Immature natural killer cell (primary cell): ENCODE measurements at regions not wholly inside any gene's neighbourhood (a gene's known extent, or its start where the extent isn't known, plus 50 kb on each side); places are given as distances from the start of the nearest gene placed in this dataset.

Source experiments
- DNase-seq, 3 donors: peaks; one replicate each; pipeline ENCODE4 v3.0.0; 2022; ENCODE audit warnings: mixed read lengths in 1 of 3
- H3K27ac Mint-ChIP-seq, 6 donors: one replicate each; pipeline ENCODE4 v1.8.0; 2020; ENCODE audit warnings: mixed read lengths in 6 of 6, mild to moderate bottlenecking in 5 of 6, inconsistent platforms in 4 of 6, moderate library complexity in 3 of 6
- H3K27me3 Mint-ChIP-seq, 3 donors: one replicate each; pipeline ENCODE4 v1.8.0; 2020 to 2021; ENCODE audit warnings: low read depth in 3 of 3, mild to moderate bottlenecking in 3 of 3, mixed read lengths in 3 of 3, moderate library complexity in 3 of 3, inconsistent platforms in 1 of 3
- H3K36me3 Mint-ChIP-seq, 3 donors: one replicate each; pipeline ENCODE4 v1.8.0; 2020; ENCODE audit warnings: mixed read lengths in 3 of 3, inconsistent platforms in 2 of 3, mild to moderate bottlenecking in 2 of 3
- H3K4me1 Mint-ChIP-seq, 2 donors: one replicate each; pipeline ENCODE4 v1.8.0; 2020; ENCODE audit warnings: inconsistent platforms in 2 of 2, mild to moderate bottlenecking in 2 of 2, mixed read lengths in 2 of 2, moderate library complexity in 1 of 2
- H3K4me3 Mint-ChIP-seq, 5 donors: one replicate each; pipeline ENCODE4 v1.8.0; 2020; ENCODE audit warnings: mild to moderate bottlenecking in 5 of 5, mixed read lengths in 5 of 5, inconsistent platforms in 3 of 5, moderate library complexity in 3 of 5
- H3K9me3 Mint-ChIP-seq, 6 donors: one replicate each; pipeline ENCODE4 v1.8.0; 2020; ENCODE audit warnings: mild to moderate bottlenecking in 6 of 6, mixed read lengths in 6 of 6, inconsistent platforms in 4 of 6, moderate library complexity in 3 of 6

DNA sequence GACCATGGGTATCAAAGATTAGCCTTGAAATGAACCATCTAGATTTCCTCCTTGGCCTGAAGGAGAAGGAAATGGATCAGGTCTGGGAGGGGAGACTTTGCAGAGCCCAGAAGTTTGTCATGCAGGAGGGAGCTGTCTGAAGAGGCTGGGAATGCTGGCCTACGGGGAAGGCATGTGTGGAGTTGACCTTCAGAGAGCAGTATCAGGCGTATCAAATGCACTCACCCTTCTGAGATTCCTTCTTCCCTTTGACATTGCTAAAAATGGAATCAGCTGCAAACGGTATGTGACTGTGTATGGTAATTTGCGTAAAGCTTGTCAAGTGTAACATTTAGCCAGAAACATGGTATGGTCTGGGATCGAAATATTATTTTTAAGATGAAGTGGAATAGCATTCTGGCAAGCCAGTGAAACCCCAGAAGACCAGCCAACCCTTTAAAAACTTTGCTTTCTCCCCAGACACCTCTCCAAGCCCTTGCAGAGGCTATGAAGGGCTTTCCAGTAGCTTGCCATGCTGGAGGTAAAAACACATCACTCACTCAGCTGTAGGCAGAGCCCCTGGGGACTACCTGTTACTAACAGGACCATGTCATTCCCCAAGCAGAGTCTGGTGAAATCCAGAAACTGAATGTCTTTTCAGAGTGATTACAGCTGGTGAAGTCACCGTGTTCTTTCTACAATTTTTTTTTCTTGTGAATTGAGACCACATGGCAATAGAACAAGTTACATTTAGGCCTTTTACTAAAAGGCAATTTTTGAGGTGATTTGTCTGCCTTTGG lies 174.7 kb upstream of the SLC24A5 start:
- Mint-ChIP-seq H3K27ac (no peak overlapping the region), H3K36me3 (no peaks in the 10 kb centered on the region), H3K9me3 (peaks cover 0 to 11% (median 1%) of the 10 kb centered on the region in 6 donors), H3K4me1 (no peaks in the 10 kb centered on the region), H3K4me3 (no peak overlapping the region), H3K27me3 (no peaks in the 10 kb centered on the region)
- no peak for DNase-seq

DNA sequence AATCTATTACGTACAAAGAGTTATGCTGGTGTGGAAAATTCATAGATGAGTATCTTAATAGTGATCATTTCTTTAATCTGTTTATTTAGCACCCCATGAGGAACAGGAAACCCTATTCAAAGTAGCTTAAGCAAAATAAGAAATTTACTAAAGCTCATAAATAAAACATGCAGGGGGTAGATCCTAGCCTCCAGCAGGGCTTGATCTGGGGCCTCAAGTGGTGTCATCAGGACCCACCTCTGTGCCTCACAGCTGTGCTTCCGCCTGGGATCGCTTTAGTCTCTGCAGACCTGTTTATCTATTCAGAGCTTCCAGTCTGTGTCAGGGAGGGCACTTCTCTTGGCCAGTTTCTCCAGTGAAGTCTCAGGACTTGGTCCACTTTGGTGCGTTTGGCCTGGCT lies 171.0 kb upstream of the SLC24A5 start:
- Mint-ChIP-seq H3K36me3 (no peaks in the 10 kb centered on the region), H3K4me1 (no peaks in the 10 kb centered on the region), H3K27me3 (no peaks in the 10 kb centered on the region), H3K27ac (no peak overlapping the region), H3K4me3 (no peak overlapping the region), H3K9me3 (peaks cover 0 to 6% (median 3%) of the 10 kb centered on the region in 6 donors)
- DNase-seq: no peak

DNA sequence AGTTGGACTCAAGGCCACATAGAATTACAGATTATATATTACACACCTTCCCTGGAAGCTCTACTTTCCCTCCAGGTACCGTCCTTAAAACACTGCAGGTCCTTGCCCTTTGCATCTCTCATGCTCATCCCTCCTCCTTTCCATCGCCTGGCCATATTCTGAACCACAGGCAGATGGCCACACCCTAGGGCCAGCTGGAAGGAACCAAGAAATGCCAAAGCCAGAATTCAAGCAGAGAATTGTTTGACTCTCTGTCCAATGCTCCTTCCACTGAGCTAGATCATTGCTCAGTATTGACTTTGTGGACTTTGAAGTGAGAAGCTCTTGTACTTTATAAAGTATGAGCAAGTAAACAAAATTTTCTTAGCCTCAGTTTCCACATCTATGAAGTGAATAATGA lies 170.3 kb upstream of the SLC24A5 start:
- H3K27ac Mint-ChIP-seq: no peak overlapping the region
- no peaks in the 10 kb centered on the region for H3K4me1 Mint-ChIP-seq

DNA sequence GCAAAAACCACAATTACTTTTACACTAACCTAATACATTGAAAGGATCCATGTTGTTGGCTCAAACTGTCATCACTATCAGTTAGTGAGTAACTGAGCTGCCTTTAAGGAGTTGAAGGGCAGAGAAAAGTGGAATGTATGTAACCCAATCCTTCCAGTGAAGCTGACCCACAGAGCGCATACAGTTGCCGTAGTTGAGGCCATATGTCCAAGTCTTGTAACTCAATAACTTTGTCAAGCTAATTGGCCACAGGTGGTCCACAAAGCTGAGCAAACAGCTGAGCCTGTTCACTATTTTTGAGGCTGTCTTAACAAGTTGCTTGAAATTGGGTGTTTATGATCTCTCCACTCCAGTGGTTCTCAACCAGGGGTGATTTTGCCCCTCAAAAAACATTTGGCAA lies 169.0 kb upstream of the SLC24A5 start:
- H3K4me1 Mint-ChIP-seq: no peaks in the 10 kb centered on the region
- peaks cover 0 to 7% (median 3%) of the 10 kb centered on the region in 6 donors for H3K9me3 Mint-ChIP-seq
- peaks cover 0 to 4% (median 0%) of the 10 kb centered on the region in 3 donors for H3K27me3 Mint-ChIP-seq
- H3K27ac Mint-ChIP-seq: no peak overlapping the region
- H3K36me3 Mint-ChIP-seq: no peaks in the 10 kb centered on the region
- no peak for DNase-seq
- no peak overlapping the region for H3K4me3 Mint-ChIP-seq

More for the DNA sequence above, 170.3 kb upstream of the SLC24A5 start:
- no peak overlapping the region for H3K4me3 Mint-ChIP-seq
- peaks cover 0 to 2% (median 0%) of the 10 kb centered on the region in 3 donors for H3K27me3 Mint-ChIP-seq
- no peaks in the 10 kb centered on the region for H3K36me3 Mint-ChIP-seq
- H3K9me3 Mint-ChIP-seq: peaks cover 0 to 6% (median 3%) of the 10 kb centered on the region in 6 donors
- no peak for DNase-seq

DNA sequence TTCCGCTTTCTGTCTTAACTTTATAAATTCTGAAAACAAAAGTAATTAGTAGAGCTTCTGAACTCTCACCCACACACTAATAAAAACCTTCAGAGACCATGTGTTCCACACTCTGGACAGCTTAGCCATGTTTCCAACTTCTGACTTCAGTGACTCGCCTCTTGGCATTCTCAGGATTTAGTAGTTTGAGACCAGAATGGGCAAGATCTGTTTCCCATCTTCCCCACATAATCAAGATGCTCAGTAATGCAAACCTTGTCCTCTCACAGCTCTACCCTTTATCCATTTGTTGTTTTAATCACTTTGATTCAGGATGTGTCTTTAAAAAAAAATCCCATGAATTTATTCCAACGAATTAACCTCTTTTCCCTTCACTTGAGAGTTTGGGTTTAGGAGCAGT lies 166.6 kb upstream of the SLC24A5 start:
- Mint-ChIP-seq H3K9me3 (peaks cover 0 to 5% (median under 1%) of the 10 kb centered on the region in 6 donors), H3K4me3 (no peak overlapping the region), H3K36me3 (no peaks in the 10 kb centered on the region), H3K4me1 (no peaks in the 10 kb centered on the region), H3K27me3 (peaks cover 0 to 6% (median 0%) of the 10 kb centered on the region in 3 donors), H3K27ac (no peak overlapping the region)
- DNase-seq: no peak

DNA sequence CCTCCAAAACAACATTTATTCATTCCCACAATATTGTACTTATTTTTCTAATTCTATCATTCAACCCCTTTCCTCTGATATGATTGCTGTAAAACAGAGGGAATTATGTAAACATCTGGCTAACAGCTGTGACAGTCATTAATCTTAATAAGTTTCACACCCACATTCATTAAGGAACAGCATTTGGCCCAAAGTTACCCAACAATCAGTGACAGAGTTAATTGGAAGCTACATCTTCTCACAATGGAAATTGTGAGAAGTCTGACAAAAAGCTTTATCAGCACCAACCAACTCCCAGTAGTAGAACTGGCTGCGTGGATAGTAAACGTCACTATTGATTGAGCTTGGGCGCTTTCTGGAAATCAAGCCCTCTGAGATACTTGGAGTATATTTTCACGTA lies 165.8 kb upstream of the SLC24A5 start:
- Mint-ChIP-seq H3K4me3 (no peak overlapping the region), H3K9me3 (peaks cover 0 to 4% (median under 1%) of the 10 kb centered on the region in 6 donors), H3K27ac (no peak overlapping the region), H3K4me1 (no peaks in the 10 kb centered on the region), H3K36me3 (no peaks in the 10 kb centered on the region), H3K27me3 (peaks cover 0 to 6% (median 0%) of the 10 kb centered on the region in 3 donors)
- no peak for DNase-seq

DNA sequence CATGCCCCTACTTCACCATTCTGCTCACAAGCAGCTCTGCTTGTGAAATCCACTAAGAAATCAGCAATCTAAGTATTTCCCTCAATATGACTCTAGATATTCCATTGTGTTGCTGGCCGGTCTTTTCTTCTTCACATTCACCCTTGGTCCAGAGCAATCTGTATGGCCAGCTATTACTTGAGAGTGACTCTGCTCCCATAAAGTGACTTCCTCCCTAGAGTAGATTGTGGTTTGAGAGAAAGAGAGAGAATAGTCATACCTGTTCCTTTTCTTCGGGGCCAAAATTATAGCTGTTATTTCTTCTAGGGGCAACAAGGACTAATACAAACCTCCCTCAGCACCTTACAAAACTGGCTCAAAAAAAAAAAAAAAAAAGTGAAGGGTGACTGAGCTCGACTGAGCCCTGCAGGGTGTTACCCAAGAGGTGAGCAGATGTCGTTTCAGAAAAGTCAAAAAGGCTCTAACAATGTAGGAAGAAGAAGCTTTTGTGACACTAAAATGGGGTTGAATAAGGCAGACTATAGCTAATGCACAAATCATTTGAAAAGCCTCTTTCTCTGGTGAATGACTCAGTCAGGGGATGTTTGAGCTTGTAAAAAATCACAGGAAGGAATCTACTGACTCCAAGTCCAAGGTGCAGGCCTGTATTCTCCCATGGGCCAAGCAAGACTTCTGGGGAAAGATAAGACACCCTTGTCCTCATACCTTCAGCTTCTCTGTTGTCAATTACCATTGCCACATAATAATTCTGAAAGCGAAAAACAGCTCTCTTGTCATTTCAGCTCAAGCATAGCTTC lies 161.0 kb upstream of the SLC24A5 start:
- H3K4me3 Mint-ChIP-seq: no peak overlapping the region
- H3K9me3 Mint-ChIP-seq: peaks cover 0 to 8% (median under 1%) of the 10 kb centered on the region in 6 donors
- H3K27ac Mint-ChIP-seq: no peak overlapping the region
- no peak for DNase-seq
- H3K27me3 Mint-ChIP-seq: peaks cover 0 to 9% (median 3%) of the 10 kb centered on the region in 3 donors
- no peaks in the 10 kb centered on the region for H3K36me3 Mint-ChIP-seq
- H3K4me1 Mint-ChIP-seq: peaks cover 6 to 14% of the 10 kb centered on the region in 2 donors

DNA sequence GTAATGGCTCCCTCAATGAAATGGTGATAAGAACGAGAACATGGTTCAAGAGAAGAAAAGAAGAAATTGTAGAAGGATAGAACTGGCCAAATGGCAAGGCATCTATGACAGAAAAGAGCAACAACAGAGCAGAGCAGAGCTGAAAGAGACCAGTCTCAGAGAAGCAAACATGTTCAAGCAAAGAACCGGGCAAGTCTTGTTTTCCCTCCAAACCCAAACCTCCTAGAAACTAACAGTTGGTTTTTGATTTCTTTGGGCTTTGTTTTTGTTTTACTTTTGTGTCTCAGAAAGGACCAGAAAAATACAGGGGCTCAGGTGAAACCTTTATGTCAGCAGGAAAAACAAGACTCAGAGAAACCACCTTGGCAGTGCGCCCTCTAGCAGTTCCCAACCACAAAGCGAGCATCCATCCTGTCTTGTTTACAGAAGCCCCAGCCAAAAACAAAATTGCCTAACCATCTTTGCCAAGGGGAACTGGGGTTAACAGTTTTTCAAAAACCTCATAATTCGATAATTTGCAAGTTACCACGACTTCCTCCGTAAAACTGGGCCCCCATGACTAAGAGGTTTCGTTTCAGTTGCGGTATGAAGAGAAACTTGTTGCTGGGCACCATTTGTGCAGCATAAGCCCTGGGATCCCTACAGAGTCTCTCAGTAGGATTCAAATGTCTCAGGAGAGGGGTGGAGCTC lies 159.2 kb upstream of the SLC24A5 start:
- Mint-ChIP-seq H3K4me3 (peak overlapping the region in 4 of 5 donors; percentile 26 to 70 (median 46)), H3K27ac (peak overlapping the region in 1 of 6 donors; percentile 46)

DNA sequence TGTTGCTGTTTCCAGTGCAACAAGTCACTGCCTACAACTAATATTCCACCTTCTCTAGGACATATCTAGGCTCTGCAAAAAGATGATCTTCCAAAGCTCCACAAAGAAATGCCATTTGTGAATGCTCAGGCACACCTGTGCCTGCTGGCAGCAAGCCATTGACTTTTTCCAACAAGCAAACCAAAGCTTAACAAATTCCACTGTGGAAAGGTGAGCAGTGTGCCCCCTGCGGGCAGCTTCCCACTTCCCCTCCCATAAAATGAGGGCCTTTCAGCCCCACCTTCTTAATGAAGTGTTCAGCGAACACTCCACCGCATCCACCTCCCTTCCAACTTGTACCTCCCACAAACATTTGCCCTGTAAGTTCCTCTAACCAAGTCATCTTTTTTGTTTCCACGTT lies 157.5 kb upstream of the SLC24A5 start:
- Mint-ChIP-seq H3K4me3 (no peak overlapping the region), H3K27me3 (peaks cover 0 to 6% (median 3%) of the 10 kb centered on the region in 3 donors), H3K9me3 (peaks cover 0 to 8% (median 1%) of the 10 kb centered on the region in 6 donors), H3K36me3 (no peaks in the 10 kb centered on the region), H3K27ac (no peak overlapping the region), H3K4me1 (peaks cover 6 to 14% of the 10 kb centered on the region in 2 donors)
- no peak for DNase-seq

More for the DNA sequence above, 159.2 kb upstream of the SLC24A5 start:
- peaks cover 0 to 6% (median 5%) of the 10 kb centered on the region in 3 donors for H3K27me3 Mint-ChIP-seq
- peak in 1 of 3 donors; percentile 2 for DNase-seq
- peaks cover 6 to 14% of the 10 kb centered on the region in 2 donors for H3K4me1 Mint-ChIP-seq
- peaks cover 0 to 8% (median under 1%) of the 10 kb centered on the region in 6 donors for H3K9me3 Mint-ChIP-seq
- H3K36me3 Mint-ChIP-seq: no peaks in the 10 kb centered on the region

DNA sequence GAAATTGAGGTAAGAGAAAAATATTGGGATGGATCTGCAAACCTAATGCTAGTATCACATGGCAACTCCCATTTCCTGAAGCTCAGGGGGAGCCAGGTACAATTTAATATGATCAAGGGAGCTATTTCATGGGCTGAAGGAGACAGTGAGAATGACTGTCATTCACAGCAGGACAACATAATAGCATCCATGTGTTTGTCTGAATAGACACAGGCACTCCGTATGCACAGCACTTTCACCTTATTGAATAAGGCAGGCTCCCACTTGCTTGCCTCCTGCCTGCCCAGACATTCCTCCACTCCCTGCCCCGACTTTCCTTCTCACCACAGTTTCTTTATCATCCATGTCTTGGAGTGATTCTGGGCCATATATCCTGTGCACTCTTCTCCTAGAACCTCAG lies 156.6 kb upstream of the SLC24A5 start:
- no peak for DNase-seq
- no peaks in the 10 kb centered on the region for H3K36me3 Mint-ChIP-seq
- no peak overlapping the region for H3K27ac Mint-ChIP-seq
- peaks cover 0 to 6% (median 3%) of the 10 kb centered on the region in 3 donors for H3K27me3 Mint-ChIP-seq
- peaks cover 0 to 8% (median 1%) of the 10 kb centered on the region in 6 donors for H3K9me3 Mint-ChIP-seq
- H3K4me3 Mint-ChIP-seq: no peak overlapping the region
- H3K4me1 Mint-ChIP-seq: peaks cover 6 to 14% of the 10 kb centered on the region in 2 donors

DNA sequence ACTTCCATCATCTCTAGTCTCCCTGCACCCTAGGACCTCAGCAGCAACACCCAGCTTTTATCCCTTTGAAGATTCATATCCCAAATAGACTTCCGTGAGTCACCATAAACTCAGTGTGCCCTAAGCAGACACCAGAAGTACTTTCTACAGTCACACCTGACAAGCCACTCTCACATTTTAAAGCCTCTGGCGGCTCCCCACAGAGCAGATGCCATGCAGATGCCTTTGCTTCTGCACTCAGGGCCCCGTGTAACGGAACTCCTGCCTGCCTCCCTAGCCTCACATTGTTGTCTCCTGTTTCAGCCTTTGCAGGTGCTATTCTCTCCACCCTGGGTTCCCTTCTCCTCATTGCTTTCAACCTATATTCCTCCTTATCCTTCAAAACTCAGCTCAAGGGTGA lies 155.5 kb upstream of the SLC24A5 start:
- Mint-ChIP-seq H3K27ac (no peak overlapping the region), H3K4me3 (no peak overlapping the region), H3K36me3 (no peaks in the 10 kb centered on the region), H3K27me3 (peaks cover 0 to 6% (median 3%) of the 10 kb centered on the region in 3 donors), H3K9me3 (peaks cover 0 to 8% (median 1%) of the 10 kb centered on the region in 6 donors), H3K4me1 (peaks cover 6 to 14% of the 10 kb centered on the region in 2 donors)
- no peak for DNase-seq

DNA sequence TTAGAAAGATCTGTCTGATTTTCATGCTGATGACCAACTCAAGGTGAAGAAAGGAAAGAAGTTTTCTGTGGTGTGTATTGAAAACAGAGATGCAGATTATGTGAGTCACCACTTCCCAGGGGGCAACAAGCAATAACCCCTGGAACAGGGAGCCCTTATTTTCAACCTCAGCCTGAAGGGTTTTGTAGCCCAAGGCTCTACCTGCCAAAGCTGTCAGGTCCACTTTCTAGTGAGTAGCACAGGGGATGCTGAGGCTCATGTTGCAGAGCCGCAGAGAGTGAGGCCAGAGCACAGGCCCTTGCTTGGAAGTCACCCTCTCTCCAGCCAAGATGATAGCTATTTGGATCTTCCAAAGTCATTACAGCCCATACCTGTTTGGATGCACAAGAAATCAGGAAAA lies 152.2 kb upstream of the SLC24A5 start:
- DNase-seq: no peak
- Mint-ChIP-seq H3K27ac (no peak overlapping the region), H3K9me3 (peaks cover 0 to 4% (median under 1%) of the 10 kb centered on the region in 6 donors), H3K4me3 (no peak overlapping the region), H3K4me1 (no peaks in the 10 kb centered on the region), H3K27me3 (peaks cover 0 to 4% (median 3%) of the 10 kb centered on the region in 3 donors), H3K36me3 (no peaks in the 10 kb centered on the region)

DNA sequence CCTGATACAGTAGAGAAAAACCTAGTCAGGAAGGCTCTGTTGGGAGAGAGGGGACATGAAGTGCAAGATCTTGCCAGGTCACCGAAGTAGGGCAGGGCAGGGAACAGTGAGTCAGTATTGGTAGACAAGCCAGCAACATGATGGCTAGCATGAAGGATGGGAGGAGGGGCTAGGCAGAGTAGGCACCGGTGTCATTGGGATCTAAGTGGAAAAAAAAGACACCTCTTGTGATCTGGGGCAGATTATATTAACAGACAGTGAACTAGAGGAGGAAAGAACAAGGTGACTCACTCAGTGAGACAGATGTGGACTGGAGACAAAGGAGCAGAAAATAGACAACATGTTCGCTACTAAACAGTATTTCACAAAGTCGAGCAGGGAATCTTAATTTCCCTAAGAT lies 149.2 kb upstream of the SLC24A5 start:
- Mint-ChIP-seq H3K27ac (no peak overlapping the region), H3K4me1 (no peaks in the 10 kb centered on the region), H3K36me3 (no peaks in the 10 kb centered on the region), H3K27me3 (no peaks in the 10 kb centered on the region), H3K4me3 (no peak overlapping the region), H3K9me3 (peaks cover 0 to 1% (median 0%) of the 10 kb centered on the region in 6 donors)
- no peak for DNase-seq
